Hepatocyte (in vitro differentiated cells): ENCODE measurements at regions not wholly inside any gene's neighbourhood (a gene's known extent, or its start where the extent isn't known, plus 50 kb on each side); places are given as distances from the start of the nearest gene placed in this dataset.
"Not testable (repeated sequence)": the region's sequence is repeated elsewhere in the genome, so short reads cannot be mapped to it uniquely, and the experiment has no call there.

Experiments
- DNase-seq: peaks from one replicate; pipeline ENCODE4 v3.0.0-alpha.2; 2016; ENCODE audit warnings: low spot score
- H2AFZ ChIP-seq: fragments of 200-600 bp; sonication (generic); 2 replicates; pipeline ENCODE4 v1.6.0; 2016; ENCODE audit warnings: antibody characterized with exemption, mild to moderate bottlenecking
- H3K27ac ChIP-seq: fragments of 200-600 bp; sonication (generic); 2 replicates; pipeline ENCODE4 v1.5.1; 2016; ENCODE audit warnings: mild to moderate bottlenecking
- H3K27me3 ChIP-seq: fragments of 200-600 bp; sonication (generic); 2 replicates; pipeline ENCODE4 v1.6.1; 2016
- H3K36me3 ChIP-seq: fragments of 200-600 bp; sonication (generic); replicated peaks from 2 replicates; pipeline ENCODE4 v1.5.1; 2016; ENCODE audit warnings: low read depth; ENCODE audit not compliant: insufficient read depth
- H3K4me1 ChIP-seq: fragments of 200-600 bp; sonication (generic); 2 replicates; pipeline ENCODE4 v1.5.1; 2016; ENCODE audit warnings: mild to moderate bottlenecking, moderate library complexity; ENCODE audit not compliant: insufficient read depth
- H3K4me2 ChIP-seq: fragments of 200-600 bp; sonication (generic); 2 replicates; pipeline ENCODE4 v1.6.0; 2016
- H3K4me3 ChIP-seq: fragments of 200-600 bp; sonication (generic); 2 replicates; pipeline ENCODE4 v1.5.1; 2016; ENCODE audit warnings: mild to moderate bottlenecking
- H3K79me2 ChIP-seq: fragments of 200-600 bp; sonication (generic); 2 replicates; pipeline ENCODE4 v1.6.0; 2017; ENCODE audit warnings: mild to moderate bottlenecking
- H3K9me2 ChIP-seq: fragments of 200-600 bp; sonication (generic); replicated peaks from 2 replicates; pipeline ENCODE4 v1.6.0; 2017; ENCODE audit warnings: mild to moderate bottlenecking; ENCODE audit not compliant: insufficient read depth
- H3K9me3 ChIP-seq: fragments of 200-600 bp; sonication (generic); 2 replicates; pipeline ENCODE4 v1.5.1; 2016; ENCODE audit warnings: low read depth, mild to moderate bottlenecking
- H4K20me1 ChIP-seq: fragments of 200-600 bp; sonication (generic); 2 replicates; pipeline ENCODE4 v1.6.0; 2016; ENCODE audit warnings: mild to moderate bottlenecking; ENCODE audit not compliant: insufficient read depth, poor library complexity, severe bottlenecking
- EZH2 ChIP-seq: fragments of 200-600 bp; sonication (generic); IDR thresholded peaks from 2 replicates; pipeline ENCODE4 v1.6.1; 2016; ENCODE audit warnings: antibody characterized with exemption, mild to moderate bottlenecking, borderline replicate concordance
- EZH2phosphoT487 ChIP-seq: fragments of 200-600 bp; sonication (generic); IDR thresholded peaks from one replicate; pipeline ENCODE4 v1.6.1; 2018; ENCODE audit warnings: antibody characterized with exemption, mild to moderate bottlenecking, low read depth, moderate library complexity; ENCODE audit not compliant: unreplicated experiment, severe bottlenecking
- WGBS: methylation state at CpG from one replicate; pipeline ENCODE4 v1.1.6; 2016; ENCODE audit warnings: low lambda C conversion rate; ENCODE audit errors: missing lambda C conversion rate; 5-methylcytosine and 5-hydroxymethylcytosine counted together
- TF ChIP-seq, protein P1 (sequence below): fragments of 200-600 bp; sonication (generic); IDR thresholded peaks from 2 replicates; pipeline ENCODE4 v1.5.1; 2016; ENCODE audit warnings: antibody characterized with exemption, mild to moderate bottlenecking; ENCODE audit not compliant: poor library complexity

DNA sequence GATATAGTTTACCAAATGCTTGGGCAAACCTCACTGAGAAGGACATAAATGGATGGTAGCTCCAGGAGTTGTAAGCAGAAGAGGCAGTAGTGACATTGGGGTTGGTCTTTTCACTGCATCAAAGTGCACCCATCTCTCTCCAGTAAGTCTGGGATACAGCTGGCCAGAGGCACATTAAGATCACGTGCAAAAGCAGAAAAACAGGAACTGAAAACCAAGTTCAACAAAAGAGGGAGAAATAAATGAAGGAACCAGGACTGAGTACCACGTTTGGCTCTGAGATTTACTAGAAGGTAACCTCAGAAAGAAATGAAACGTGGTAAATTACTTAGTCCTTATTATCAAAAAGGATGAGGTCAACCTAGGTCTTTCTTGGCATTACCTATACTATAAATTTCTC is 259.2 kb downstream of the OSR1 start:
- Histone ChIP-seq H3K27me3 (no peaks in the 10 kb centered on the region), H3K9me2 (no peaks in the 10 kb centered on the region), H2AFZ (no peak overlapping the region), H3K36me3 (no peaks in the 10 kb centered on the region), H3K9me3 (no peaks in the 10 kb centered on the region), H3K27ac (peak overlapping the region; percentile 69), H3K79me2 (no peaks in the 10 kb centered on the region), H3K4me2 (no peak overlapping the region), H3K4me1 (peaks cover 11% of the 10 kb centered on the region), H3K4me3 (no peak overlapping the region), H4K20me1 (no peaks in the 10 kb centered on the region)
- DNase-seq, result no peak
- 88% methylated on average over 3 of the region's 3 CpGs for WGBS
- TF ChIP-seq, protein P1, sequence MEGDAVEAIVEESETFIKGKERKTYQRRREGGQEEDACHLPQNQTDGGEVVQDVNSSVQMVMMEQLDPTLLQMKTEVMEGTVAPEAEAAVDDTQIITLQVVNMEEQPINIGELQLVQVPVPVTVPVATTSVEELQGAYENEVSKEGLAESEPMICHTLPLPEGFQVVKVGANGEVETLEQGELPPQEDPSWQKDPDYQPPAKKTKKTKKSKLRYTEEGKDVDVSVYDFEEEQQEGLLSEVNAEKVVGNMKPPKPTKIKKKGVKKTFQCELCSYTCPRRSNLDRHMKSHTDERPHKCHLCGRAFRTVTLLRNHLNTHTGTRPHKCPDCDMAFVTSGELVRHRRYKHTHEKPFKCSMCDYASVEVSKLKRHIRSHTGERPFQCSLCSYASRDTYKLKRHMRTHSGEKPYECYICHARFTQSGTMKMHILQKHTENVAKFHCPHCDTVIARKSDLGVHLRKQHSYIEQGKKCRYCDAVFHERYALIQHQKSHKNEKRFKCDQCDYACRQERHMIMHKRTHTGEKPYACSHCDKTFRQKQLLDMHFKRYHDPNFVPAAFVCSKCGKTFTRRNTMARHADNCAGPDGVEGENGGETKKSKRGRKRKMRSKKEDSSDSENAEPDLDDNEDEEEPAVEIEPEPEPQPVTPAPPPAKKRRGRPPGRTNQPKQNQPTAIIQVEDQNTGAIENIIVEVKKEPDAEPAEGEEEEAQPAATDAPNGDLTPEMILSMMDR, result no peak
- TF ChIP-seq EZH2, result no peak
- TF ChIP-seq EZH2phosphoT487, result no peak

DNA sequence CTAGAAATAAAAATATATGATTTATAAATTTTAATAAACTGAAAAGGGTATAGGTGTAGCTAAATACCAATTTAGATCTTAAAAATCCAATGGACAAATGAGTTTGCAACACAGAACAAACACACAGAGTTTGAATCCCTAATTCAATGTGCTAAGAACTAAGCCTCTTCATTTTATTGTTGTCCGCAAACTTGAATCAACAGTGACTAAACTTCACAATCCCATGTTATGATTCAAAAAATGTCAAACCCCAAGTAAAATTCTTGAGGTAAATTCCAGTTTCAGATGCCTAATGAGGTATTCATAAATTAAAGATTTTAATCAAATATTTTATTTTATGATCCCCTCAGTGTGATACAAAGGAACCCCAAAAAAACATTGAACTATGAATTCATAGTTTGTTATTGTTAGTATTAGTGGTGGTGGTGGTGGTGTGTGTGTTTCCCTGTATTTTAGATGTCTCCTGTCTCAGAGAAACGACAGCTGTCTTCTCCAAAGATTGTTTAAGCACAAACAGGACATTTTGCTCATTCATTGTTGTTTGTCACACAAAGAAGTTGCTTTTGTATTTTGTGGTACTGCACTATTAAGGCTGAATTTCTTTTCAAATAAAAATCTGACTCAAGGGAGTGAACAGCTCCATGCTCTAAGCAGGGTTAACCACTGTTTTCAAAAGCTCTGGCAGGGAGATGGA is 259.8 kb downstream of the OSR1 start:
- DNase-seq, result no peak
- Histone ChIP-seq H3K4me1 (peaks cover 11% of the 10 kb centered on the region), H3K79me2 (no peaks in the 10 kb centered on the region), H4K20me1 (no peaks in the 10 kb centered on the region), H3K27me3 (no peaks in the 10 kb centered on the region), H3K4me3 (no peak overlapping the region), H3K27ac (no peak overlapping the region), H2AFZ (no peak overlapping the region), H3K4me2 (no peak overlapping the region), H3K9me2 (no peaks in the 10 kb centered on the region), H3K9me3 (no peaks in the 10 kb centered on the region), H3K36me3 (no peaks in the 10 kb centered on the region)
- WGBS, result 92% methylated on average over 2 of the region's 2 CpGs
- TF ChIP-seq EZH2 (no peak), EZH2phosphoT487 (no peak)
- TF ChIP-seq, protein P1, result no peak

DNA sequence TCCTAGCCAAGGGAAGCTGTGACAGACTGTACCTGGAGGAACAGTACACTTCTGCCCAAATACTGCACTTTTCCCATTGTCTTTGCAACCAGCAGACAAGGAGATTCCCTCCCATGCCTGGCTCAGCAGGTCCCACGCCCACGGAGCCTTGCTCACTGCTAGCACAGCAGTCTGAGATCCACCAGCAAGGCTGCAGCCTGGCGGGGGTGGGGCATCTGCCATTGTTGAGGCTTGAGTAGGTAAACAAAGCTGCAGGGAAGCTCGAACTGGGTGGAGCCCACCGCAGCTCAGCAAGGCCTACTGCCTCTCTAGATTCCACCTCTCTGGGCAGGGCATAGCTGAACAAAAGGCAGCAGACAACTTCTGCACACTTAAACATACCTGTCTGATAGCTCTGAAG is 268.9 kb downstream of the OSR1 start:
- H3K9me2 ChIP-seq, H3K4me1 ChIP-seq, H3K27me3 ChIP-seq, H3K36me3 ChIP-seq, DNase-seq, H3K4me3 ChIP-seq, H4K20me1 ChIP-seq, H3K9me3 ChIP-seq, H3K4me2 ChIP-seq, H3K79me2 ChIP-seq, H2AFZ ChIP-seq, H3K27ac ChIP-seq: not testable (repeated sequence)
- WGBS, result 48% methylated on average over 5 of the region's 5 CpGs

- H3K4me3 ChIP-seq, result no peak overlapping the region
- no peaks in the 10 kb centered on the region for H4K20me1 ChIP-seq
- DNase-seq, result no peak
- 61% methylated on average over 3 of the region's 3 CpGs for WGBS
- H3K27ac ChIP-seq, result no peak overlapping the region
- no peak overlapping the region for H2AFZ ChIP-seq
- no peaks in the 10 kb centered on the region for H3K27me3 ChIP-seq
- no peaks in the 10 kb centered on the region for H3K79me2 ChIP-seq
- H3K9me2 ChIP-seq, result no peaks in the 10 kb centered on the region
- H3K4me2 ChIP-seq, result no peak overlapping the region
- TF ChIP-seq, protein P1, result no peak
- TF ChIP-seq EZH2phosphoT487 (no peak), EZH2 (no peak)
- H3K36me3 ChIP-seq, result no peaks in the 10 kb centered on the region
- H3K4me1 ChIP-seq, result no peaks in the 10 kb centered on the region
- H3K9me3 ChIP-seq, result no peaks in the 10 kb centered on the region
Observed at GRCh38 chr2:19086231-19086651, 272.2 kb downstream of the OSR1 start.
